Keratinocyte (primary cell): ENCODE measurements at regions not wholly inside any gene's neighbourhood (a gene's known extent, or its start where the extent isn't known, plus 50 kb on each side); places are given as distances from the start of the nearest gene placed in this dataset.

Experiments
- DNase-seq: peaks from one replicate; pipeline ENCODE4 v3.0.0-alpha.2; 2011; ENCODE audit warnings: low read depth, missing footprints, low spot score
- FAIRE-seq: peaks from 2 replicates; lab custom pipeline; 2011; peaks lifted over from hg19 to GRCh38; lab: Jason Lieb, UNC
- H2AFZ ChIP-seq: 2 replicates; pipeline ENCODE4 v1.6.0; 2012; ENCODE audit warnings: low read length, control low read depth, inconsistent platforms; ENCODE audit not compliant: control insufficient read depth
- H3K27ac ChIP-seq: 2 replicates; pipeline ENCODE4 v1.5.1; 2011; ENCODE audit warnings: low read length; ENCODE audit not compliant: control insufficient read depth, insufficient read depth
- H3K27me3 ChIP-seq: 3 replicates; pipeline ENCODE4 v1.6.0; 2011; ENCODE audit warnings: low read length; ENCODE audit not compliant: control insufficient read depth, insufficient read depth; ENCODE audit errors: extremely low read depth
- H3K36me3 ChIP-seq, 2 experiments: 2 replicates in 1 of 2; 3 replicates in 1 of 2; pipeline ENCODE4 v1.5.1; 2011; ENCODE audit warnings: low read length in 2 of 2, mild to moderate bottlenecking in 1 of 2; ENCODE audit not compliant: control insufficient read depth in 2 of 2, insufficient read depth in 2 of 2; ENCODE audit errors: extremely low read depth in 1 of 2
- H3K4me1 ChIP-seq: 3 replicates; pipeline ENCODE4 v1.5.1; 2011; ENCODE audit warnings: low read length; ENCODE audit not compliant: control insufficient read depth, insufficient read depth; ENCODE audit errors: extremely low read depth
- H3K4me2 ChIP-seq: 3 replicates; pipeline ENCODE4 v1.6.0; 2011; ENCODE audit warnings: low read depth, low read length; ENCODE audit not compliant: control insufficient read depth, insufficient read depth; ENCODE audit errors: extremely low read depth
- H3K4me3 ChIP-seq, 3 experiments: fragments of 200-600 bp in 1 of 3; sonication (generic) in 1 of 3; 2 replicates in 2 of 3; 3 replicates in 1 of 3; pipeline ENCODE4 v1.5.1; 2011 to 2016; ENCODE audit warnings: low read length in 3 of 3, mild to moderate bottlenecking in 3 of 3, control low read depth in 2 of 3, inconsistent platforms in 1 of 3, low read depth in 1 of 3, mixed read lengths in 1 of 3, mixed run types in 1 of 3, moderate library complexity in 1 of 3; ENCODE audit not compliant: control insufficient read depth in 2 of 3, insufficient read depth in 2 of 3; ENCODE audit errors: extremely low read depth in 1 of 3
- H3K79me2 ChIP-seq: 2 replicates; pipeline ENCODE4 v1.6.0; 2012; ENCODE audit warnings: low read length; ENCODE audit not compliant: control insufficient read depth, insufficient read depth
- H3K9ac ChIP-seq: 3 replicates; pipeline ENCODE4 v1.6.0; 2011; ENCODE audit warnings: low read length; ENCODE audit not compliant: control insufficient read depth, insufficient read depth; ENCODE audit errors: extremely low read depth
- H3K9me1 ChIP-seq: 3 replicates; pipeline ENCODE4 v1.6.0; 2011; ENCODE audit warnings: low read length; ENCODE audit not compliant: control insufficient read depth, insufficient read depth; ENCODE audit errors: extremely low read depth
- H3K9me3 ChIP-seq: 2 replicates; pipeline ENCODE4 v1.5.1; 2012; ENCODE audit warnings: low read depth, low read length; ENCODE audit not compliant: control insufficient read depth
- H4K20me1 ChIP-seq: 3 replicates; pipeline ENCODE4 v1.6.0; 2011; ENCODE audit warnings: low read length; ENCODE audit not compliant: control insufficient read depth, insufficient read depth; ENCODE audit errors: extremely low read depth
- CTCF ChIP-seq, 3 experiments: IDR thresholded peaks in 1 of 3; conservative IDR thresholded peaks in 1 of 3; optimal IDR thresholded peaks in 1 of 3; 2 replicates in 2 of 3; 3 replicates in 1 of 3; pipeline versions ENCODE3 to v1.5.1; 2011; ENCODE audit warnings: low read length in 3 of 3, mild to moderate bottlenecking in 3 of 3, moderate library complexity in 2 of 3, control low read depth in 1 of 3, inconsistent platforms in 1 of 3; ENCODE audit not compliant: insufficient read depth in 2 of 3; ENCODE audit errors: extremely low read depth in 1 of 3
- EZH2 ChIP-seq: IDR thresholded peaks from one replicate; pipeline ENCODE4 v1.6.1; 2012; ENCODE audit warnings: inconsistent platforms, mild to moderate bottlenecking, low read length, moderate library complexity
- dilution Hi-C: fragments of 300-500 bp; cut with MboI; formaldehyde crosslinking; loops from one replicate; pipeline ENCODE4 v1.7.0; 2020; ENCODE audit warnings: low sequenced_read_pairs; ENCODE audit not compliant: extremely low pct_ligation_motif_present

GRCh38 chr16:86987746-86988670 is 329.2 kb downstream of the C16orf95 start:
- no peak overlapping the region for H3K4me2 ChIP-seq
- H3K9ac ChIP-seq = no peak overlapping the region
- no peaks in the 10 kb centered on the region for H3K27me3 ChIP-seq
- H3K9me3 ChIP-seq = no peaks in the 10 kb centered on the region
- dilution Hi-C loops = no loop called here
- H3K4me3 ChIP-seq = no peak overlapping the region
- TF ChIP-seq EZH2 (no peak), CTCF (optimal IDR thresholded peaks at IDR 0.05 in 1 of 3, IDR thresholded peaks at IDR 0.05 in 1 of 3, conservative IDR thresholded peaks at IDR 0.05 in 1 of 3; ENCODE audit: extremely low read depth in 1 of 3, insufficient read depth in 2 of 3, low read length in 3 of 3) (no peak)
- no peaks in the 10 kb centered on the region for H3K9me1 ChIP-seq
- no peaks in the 10 kb centered on the region for H3K36me3 ChIP-seq
- no peaks in the 10 kb centered on the region for H3K79me2 ChIP-seq
- H3K4me1 ChIP-seq = no peaks in the 10 kb centered on the region
- DNase-seq = no peak
- H4K20me1 ChIP-seq = no peaks in the 10 kb centered on the region
- no peak overlapping the region for H2AFZ ChIP-seq
- no peak overlapping the region for H3K27ac ChIP-seq
- no peak for FAIRE-seq

DNA sequence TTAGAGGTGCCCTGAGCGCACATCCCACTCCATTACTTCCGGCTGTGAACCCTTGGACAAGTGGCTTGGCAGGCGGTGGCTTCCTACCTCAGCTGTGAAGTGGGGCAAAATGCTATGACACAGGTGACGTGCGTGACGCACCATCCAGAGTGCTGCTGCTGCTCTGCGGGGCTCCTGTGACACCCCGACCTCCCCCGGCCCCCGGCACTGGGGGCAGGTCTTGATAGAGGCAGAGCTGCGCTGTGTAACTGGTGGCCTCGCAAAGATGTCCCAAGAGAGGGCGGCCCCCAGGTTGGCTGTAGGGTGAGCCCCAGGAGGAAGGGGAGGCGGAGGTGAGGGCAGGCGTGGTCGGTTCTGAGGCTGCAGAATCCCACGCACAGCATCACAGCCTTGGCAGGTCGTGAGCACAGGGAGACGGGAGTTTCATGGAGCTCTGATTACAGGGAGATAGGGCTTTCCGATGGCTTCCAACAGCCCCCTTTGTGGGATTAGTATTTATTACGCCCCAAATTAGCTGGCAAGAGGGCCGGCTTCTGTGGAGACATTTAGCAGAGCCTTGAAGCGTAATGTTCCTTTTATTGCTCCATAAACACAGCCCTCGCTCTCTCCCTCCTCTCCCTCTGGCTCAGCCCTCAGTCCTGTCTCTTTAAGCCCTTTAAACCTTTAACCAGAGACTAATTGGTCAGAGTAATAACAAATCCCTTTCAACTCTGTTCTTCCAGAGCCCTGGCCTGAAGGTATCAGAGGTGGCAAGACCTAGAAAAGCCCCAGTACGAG is 328.1 kb downstream of the C16orf95 start:
- Histone ChIP-seq H3K4me1 (no peaks in the 10 kb centered on the region), H3K27me3 (no peaks in the 10 kb centered on the region), H4K20me1 (no peaks in the 10 kb centered on the region), H3K4me2 (no peak overlapping the region), H3K9me1 (no peaks in the 10 kb centered on the region), H3K4me3 (no peak overlapping the region), H3K79me2 (no peaks in the 10 kb centered on the region), H3K9ac (no peak overlapping the region), H2AFZ (no peak overlapping the region), H3K36me3 (no peaks in the 10 kb centered on the region), H3K9me3 (no peaks in the 10 kb centered on the region), H3K27ac (no peak overlapping the region)
- dilution Hi-C loops = no loop called here
- DNase-seq = no peak
- TF ChIP-seq CTCF (optimal IDR thresholded peaks at IDR 0.05 in 1 of 3, IDR thresholded peaks at IDR 0.05 in 1 of 3, conservative IDR thresholded peaks at IDR 0.05 in 1 of 3; ENCODE audit: extremely low read depth in 1 of 3, insufficient read depth in 2 of 3, low read length in 3 of 3) = no peak
- no peak for TF ChIP-seq EZH2
- FAIRE-seq = no peak
